Heart left ventricle (tissue), 16 donors: ENCODE measurements at regions not wholly inside any gene's neighbourhood (a gene's known extent, or its start where the extent isn't known, plus 50 kb on each side); places are given as distances from the start of the nearest gene placed in this dataset.

Experiments used
- ATAC-seq, 4 donors: fragments of 200-7000 bp; cut with Tn5 transposase; one replicate each; pipeline ENCODE4 v1.9.1; 2020 to 2022; ENCODE audit warnings: moderate library complexity in 4 of 4, mild to moderate bottlenecking in 3 of 4, moderate number of reproducible peaks in 1 of 4
- DNase-seq, 5 donors: peaks; one replicate each; pipeline ENCODE4 v3.0.0-alpha.2; 2020
- H3K27ac ChIP-seq, 12 donors: fragments of 200-600 bp; sonication (generic) in 4 of 12; one replicate each; pipeline versions ENCODE4 v1.5.0 to v1.8.0; 2016 to 2022; ENCODE audit warnings: mild to moderate bottlenecking in 2 of 12
- H3K27me3 ChIP-seq, 9 donors: fragments of 200-600 bp; sonication (generic) in 2 of 9; one replicate each; pipeline versions ENCODE4 v1.5.1 to v1.8.0; 2016 to 2022; ENCODE audit warnings: mild to moderate bottlenecking in 3 of 9
- H3K36me3 ChIP-seq, 9 donors: fragments of 200-600 bp; sonication (generic) in 2 of 9; one replicate each; pipeline versions ENCODE4 v1.5.0 to v1.8.0; 2018 to 2022; ENCODE audit warnings: mild to moderate bottlenecking in 2 of 9
- H3K4me1 ChIP-seq, 12 donors: fragments of 200-600 bp; sonication (generic) in 4 of 12; one replicate each; pipeline versions ENCODE4 v1.5.0 to v1.8.0; 2016 to 2022; ENCODE audit warnings: mild to moderate bottlenecking in 3 of 12
- H3K4me3 ChIP-seq, 12 donors: fragments of 200-600 bp; sonication (generic) in 4 of 12; one replicate each; pipeline versions ENCODE4 v1.5.0 to v1.8.0; 2017 to 2022; ENCODE audit warnings: mild to moderate bottlenecking in 9 of 12, moderate library complexity in 4 of 12
- H3K9me3 ChIP-seq, 12 donors: fragments of 200-600 bp; sonication (generic) in 4 of 12; one replicate each; pipeline versions ENCODE4 v1.5.0 to v1.8.0; 2016 to 2022; ENCODE audit warnings: mild to moderate bottlenecking in 1 of 12
- CTCF ChIP-seq, 12 donors: fragments of 200-600 bp; sonication (generic) in 4 of 12; IDR thresholded peaks; one replicate each; pipeline versions ENCODE4 v1.5.0 to v1.8.0; 2018 to 2022; ENCODE audit warnings: antibody characterized with exemption in 12 of 12, mild to moderate bottlenecking in 5 of 12
- POLR2A ChIP-seq, 2 donors: fragments of 450-650 bp; IDR thresholded peaks; one replicate each; pipeline ENCODE4 v1.6.1; 2017; ENCODE audit warnings: antibody characterized with exemption in 2 of 2, mild to moderate bottlenecking in 2 of 2, moderate library complexity in 2 of 2
- WGBS, 4 donors: extraction: QIAGEN DNeasy Blood & Tissue Kit in 2 of 4; methylation state at CpG; one replicate each; pipeline versions ENCODE4 v1.1.5 to v1.1.7; 2013 to 2018; 5-methylcytosine and 5-hydroxymethylcytosine counted together
- intact Hi-C, 10 donors: fragments of 100-400 bp; cut with DNase I; formaldehyde crosslinking; loops; one replicate each; pipeline versions ENCODE4 v1.11.1 to v1.14.2; 2022
- donor health status: ischemic (EF 13 %, LVEDD 7.1; RV severe dilation, severe dysfunction).
- donor health status: healthy with polysubstance abuse.
- donor health status: DM: no; HTN: yes; CAD: no.
- donor health status: DM: no; HTN: no; CAD: no.
- donor health status: ischemic (EF 25% LVEDD 6.9; RV normal size, moderate dysfunction).
- donor health status: ischemic (EF 25% LVEDD 5.7; RV mildly dilated, moderate dysfunction).
- donor health status: healthy.
- donor health status: DM: yes; HTN: yes; CAD: no.
- donor health status: ischemic (EF 35%, LVEDD 5.7; RV mildly dilated, moderate dysfunction).
- donor health status: nonischemic (EF 11% LVEDD 7.7; RV severe dilation, severe dysfunction).
- donor health status: DM: yes; HTN: yes; CAD: no.
- donor health status: PGD.
- donor health status: ischemic (EF 29% LVEDD 5.4; RV normal size, mild dysfunction).
- donor health status: nonischemic (EF 23%, LVEDD 6.1; RV moderate dilation, normal function).

GRCh38 chr5:2258861-2259260 is 376.1 kb upstream of the IRX4 start:
- Histone ChIP-seq H3K9me3 (no peaks in the 10 kb centered on the region), H3K36me3 (no peaks in the 10 kb centered on the region), H3K27me3 (peaks cover 0 to 12% (median 0%) of the 10 kb centered on the region in 9 donors), H3K4me1 (no peaks in the 10 kb centered on the region), H3K4me3 (no peak overlapping the region), H3K27ac (no peak overlapping the region)
- intact Hi-C loops = no loop called here
- DNase-seq (no peak), ATAC-seq (no peak)
- TF ChIP-seq CTCF (IDR thresholded peaks at IDR 0.05) = no peak
- no peak for TF ChIP-seq POLR2A (IDR thresholded peaks at IDR 0.05)
- 72 to 85% (median 80%) methylated on average over 8 of the region's 8 CpGs for WGBS, 4 donors

- no peak for DNase-seq
- peaks cover 0 to 12% (median 0%) of the 10 kb centered on the region in 9 donors for H3K27me3 ChIP-seq
Measured at GRCh38 chr5:2257326-2258244, 374.9 kb upstream of the IRX4 start.

GRCh38 chr5:2256691-2257280 is 374.1 kb upstream of the IRX4 start:
- H3K27me3 ChIP-seq = peaks cover 0 to 12% (median 0%) of the 10 kb centered on the region in 9 donors
- H3K4me3 ChIP-seq = no peak overlapping the region
- no peak for DNase-seq
- H3K27ac ChIP-seq = no peak overlapping the region
- no peak for TF ChIP-seq POLR2A (IDR thresholded peaks at IDR 0.05)
- H3K9me3 ChIP-seq = no peaks in the 10 kb centered on the region
- H3K36me3 ChIP-seq = no peaks in the 10 kb centered on the region
- no peak for ATAC-seq
- intact Hi-C loops = no loop called here
- no peaks in the 10 kb centered on the region for H3K4me1 ChIP-seq
- WGBS, 4 donors = 75 to 77% (median 75%) methylated on average over 12 to 15 of the region's 15 CpGs

More at GRCh38 chr5:2257326-2258244, 374.9 kb upstream of the IRX4 start:
- Histone ChIP-seq H3K4me1 (no peaks in the 10 kb centered on the region), H3K4me3 (no peak overlapping the region), H3K9me3 (no peaks in the 10 kb centered on the region), H3K36me3 (no peaks in the 10 kb centered on the region), H3K27ac (no peak overlapping the region)
- WGBS, 4 donors = 81 to 89% (median 83%) methylated on average over 19 to 20 of the region's 20 CpGs
- TF ChIP-seq CTCF (IDR thresholded peaks at IDR 0.05) (no peak), POLR2A (IDR thresholded peaks at IDR 0.05) (no peak)
- no peak for ATAC-seq
- intact Hi-C loops = no loop called here

GRCh38 chr5:2255915-2256690 is 373.4 kb upstream of the IRX4 start:
- ATAC-seq (no peak), DNase-seq (no peak)
- Histone ChIP-seq H3K4me3 (no peak overlapping the region), H3K36me3 (no peaks in the 10 kb centered on the region), H3K9me3 (no peaks in the 10 kb centered on the region), H3K27ac (no peak overlapping the region), H3K27me3 (peaks cover 0 to 12% (median 0%) of the 10 kb centered on the region in 9 donors), H3K4me1 (no peaks in the 10 kb centered on the region)
- 82 to 88% (median 84%) methylated on average over 12 to 14 of the region's 14 CpGs for WGBS, 4 donors
- TF ChIP-seq POLR2A (IDR thresholded peaks at IDR 0.05) (no peak), CTCF (IDR thresholded peaks at IDR 0.05) (no peak)
- intact Hi-C loops = no loop called here
